ENCODE measurements at regions not wholly inside any gene's neighbourhood (a gene's known extent, or its start where the extent isn't known, plus 50 kb on each side); places are given as distances from the start of the nearest gene placed in this dataset.

DNA sequence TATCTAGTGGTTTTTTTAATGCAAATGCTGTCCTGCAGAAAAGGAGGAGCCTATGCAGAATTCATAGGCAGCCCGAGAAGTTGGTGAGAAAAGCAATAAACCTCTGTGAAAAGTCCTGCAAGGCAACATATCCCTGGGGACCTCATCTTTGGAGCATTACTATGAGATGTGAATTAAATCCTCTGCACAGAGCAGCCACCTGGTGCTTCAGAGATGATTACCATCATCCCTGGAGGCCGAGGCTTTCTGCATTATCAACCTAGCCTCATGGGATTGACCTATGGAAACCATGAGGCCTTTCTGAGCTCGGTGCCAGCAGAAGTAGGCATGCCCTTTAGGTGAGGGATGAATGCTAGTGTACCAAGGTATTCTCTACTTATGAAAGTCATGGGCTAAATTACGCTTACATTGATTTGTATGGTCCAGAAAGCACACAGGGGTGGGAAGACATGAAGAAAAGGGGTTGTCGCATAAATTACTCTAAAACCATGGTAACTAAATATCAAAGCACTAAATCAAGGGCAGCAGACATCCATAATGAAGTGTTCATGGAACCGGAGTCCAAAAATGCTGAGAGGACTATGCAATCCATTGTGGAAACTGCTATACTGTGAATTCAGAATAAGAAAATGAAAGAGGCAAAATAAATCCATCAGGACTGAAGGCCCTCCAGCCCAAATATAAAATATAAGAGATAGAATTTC, 623.5 kb upstream of the DDX18 start:
- no peak for DNase-seq (ENCODE audit: extremely low read depth, low read depth)
- TF ChIP-seq, protein P1, sequence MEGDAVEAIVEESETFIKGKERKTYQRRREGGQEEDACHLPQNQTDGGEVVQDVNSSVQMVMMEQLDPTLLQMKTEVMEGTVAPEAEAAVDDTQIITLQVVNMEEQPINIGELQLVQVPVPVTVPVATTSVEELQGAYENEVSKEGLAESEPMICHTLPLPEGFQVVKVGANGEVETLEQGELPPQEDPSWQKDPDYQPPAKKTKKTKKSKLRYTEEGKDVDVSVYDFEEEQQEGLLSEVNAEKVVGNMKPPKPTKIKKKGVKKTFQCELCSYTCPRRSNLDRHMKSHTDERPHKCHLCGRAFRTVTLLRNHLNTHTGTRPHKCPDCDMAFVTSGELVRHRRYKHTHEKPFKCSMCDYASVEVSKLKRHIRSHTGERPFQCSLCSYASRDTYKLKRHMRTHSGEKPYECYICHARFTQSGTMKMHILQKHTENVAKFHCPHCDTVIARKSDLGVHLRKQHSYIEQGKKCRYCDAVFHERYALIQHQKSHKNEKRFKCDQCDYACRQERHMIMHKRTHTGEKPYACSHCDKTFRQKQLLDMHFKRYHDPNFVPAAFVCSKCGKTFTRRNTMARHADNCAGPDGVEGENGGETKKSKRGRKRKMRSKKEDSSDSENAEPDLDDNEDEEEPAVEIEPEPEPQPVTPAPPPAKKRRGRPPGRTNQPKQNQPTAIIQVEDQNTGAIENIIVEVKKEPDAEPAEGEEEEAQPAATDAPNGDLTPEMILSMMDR (IDR thresholded peaks at IDR 0.05; ENCODE audit: low read depth, low read length, missing control alignments): no peak
- no peak overlapping the region for H3K4me3 ChIP-seq (replicated peaks; ENCODE audit: low read depth, low read length)

DNA sequence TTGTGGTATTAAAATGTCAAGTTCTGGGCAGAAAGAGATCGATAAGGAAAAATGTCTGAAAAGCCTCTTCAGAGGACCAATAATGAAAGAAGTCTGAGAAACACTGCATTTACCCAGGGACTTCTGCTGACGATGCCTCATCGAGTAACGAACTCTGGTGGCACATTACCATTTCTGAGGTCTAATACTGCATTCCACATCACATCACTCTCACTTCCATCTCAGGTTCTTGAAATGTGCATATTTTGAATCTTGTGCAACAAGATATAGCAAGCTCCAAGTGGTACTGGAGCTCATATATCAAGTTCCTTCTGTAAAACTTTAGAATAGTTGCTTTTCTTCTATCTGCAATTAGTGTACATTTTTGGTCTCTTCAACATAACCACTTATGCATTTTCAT, 619.1 kb upstream of the DDX18 start:
- H3K4me3 ChIP-seq (replicated peaks; ENCODE audit: low read depth, low read length): no peak overlapping the region
- TF ChIP-seq, protein P1 (IDR thresholded peaks at IDR 0.05; ENCODE audit: low read depth, low read length, missing control alignments): no peak
- no peak for DNase-seq (ENCODE audit: extremely low read depth, low read depth)

DNA sequence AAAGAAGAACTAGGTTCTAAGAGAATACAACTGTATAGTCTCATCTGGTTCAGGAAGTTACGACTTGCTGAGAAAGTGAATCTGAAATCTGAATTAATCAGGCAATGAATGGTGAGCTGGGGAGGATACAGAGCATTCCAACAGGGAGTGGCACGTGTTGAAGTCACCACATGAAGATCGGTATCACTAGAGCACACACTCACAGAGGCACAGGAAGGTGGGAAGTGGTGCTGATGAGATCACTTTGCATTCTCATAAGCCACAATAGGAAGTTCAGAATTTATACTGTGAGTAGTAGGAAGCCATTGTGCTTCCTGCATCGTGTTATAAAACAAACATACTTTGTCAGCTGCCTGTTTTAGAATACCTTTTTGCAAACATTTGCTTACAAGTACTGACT, 615.0 kb upstream of the DDX18 start:
- H3K4me3 ChIP-seq (replicated peaks; ENCODE audit: low read depth, low read length): no peak overlapping the region
- TF ChIP-seq, protein P1 (IDR thresholded peaks at IDR 0.05; ENCODE audit: low read depth, low read length, missing control alignments): no peak
- DNase-seq (ENCODE audit: extremely low read depth, low read depth): no peak

DNA sequence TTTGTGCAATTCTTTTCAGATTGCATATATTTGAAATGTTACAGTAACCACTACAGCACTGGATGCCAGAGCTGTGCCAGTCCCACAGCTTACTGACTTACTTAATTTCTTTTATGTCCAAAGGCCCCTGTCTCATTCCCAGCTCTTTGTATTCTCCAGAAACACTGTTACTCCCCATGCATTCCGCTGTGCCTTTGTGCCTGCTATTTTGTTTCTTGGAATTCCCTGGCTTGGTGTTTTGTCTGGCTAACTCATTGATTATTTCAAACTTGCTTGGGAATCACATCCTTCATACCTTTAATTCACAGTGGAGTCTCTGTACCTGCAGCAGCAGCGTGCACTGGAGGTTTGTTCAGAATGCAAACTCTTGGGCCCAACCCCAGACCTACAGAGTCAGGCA, 601.9 kb upstream of the DDX18 start:
- TF ChIP-seq, protein P1 (IDR thresholded peaks at IDR 0.05; ENCODE audit: low read depth, low read length, missing control alignments): no peak
- H3K4me3 ChIP-seq (replicated peaks; ENCODE audit: low read depth, low read length): no peak overlapping the region
- no peak for DNase-seq (ENCODE audit: extremely low read depth, low read depth)

DNA sequence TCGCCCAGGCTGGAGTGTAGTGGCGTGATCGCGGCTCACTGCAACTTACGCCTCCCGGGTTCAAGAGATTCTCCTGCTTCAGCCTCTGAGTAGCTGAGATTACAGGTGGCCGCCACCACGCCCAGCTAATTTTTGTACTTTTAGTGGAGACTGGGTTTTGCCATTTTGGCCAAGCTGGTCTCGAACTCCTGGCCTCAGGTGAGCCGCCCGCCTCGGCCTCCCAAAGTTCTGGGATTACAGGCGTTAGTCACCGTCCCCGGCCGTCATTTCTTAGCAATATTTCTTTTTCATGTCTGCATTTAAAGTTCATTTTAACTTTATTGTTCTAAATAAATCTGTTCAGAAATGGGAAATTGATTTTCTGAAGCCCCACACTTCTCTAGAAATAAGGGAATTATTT, 597.3 kb upstream of the DDX18 start:
- no peak for DNase-seq (ENCODE audit: extremely low read depth, low read depth)
- no peak overlapping the region for H3K4me3 ChIP-seq (replicated peaks; ENCODE audit: low read depth, low read length)
- TF ChIP-seq, protein P1 (IDR thresholded peaks at IDR 0.05; ENCODE audit: low read depth, low read length, missing control alignments): no peak

DNA sequence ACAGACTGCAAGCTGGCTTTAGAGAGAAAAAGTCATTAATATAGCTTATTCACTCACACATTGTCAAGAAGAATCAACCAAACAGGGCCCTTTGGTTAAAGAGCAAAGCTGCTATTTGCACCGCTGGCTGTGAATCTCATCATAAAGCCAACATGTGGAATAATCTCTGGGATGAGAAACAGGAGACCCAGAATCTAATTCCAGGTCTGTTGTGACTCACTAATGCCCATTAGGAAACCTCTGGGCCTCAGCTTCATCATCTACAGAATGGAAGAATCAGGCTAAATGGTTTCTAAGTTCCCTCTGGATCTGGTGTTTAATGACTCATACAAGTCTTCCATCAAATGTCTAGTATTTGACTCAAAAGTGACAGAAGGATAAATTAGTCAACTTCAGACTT, 591.7 kb upstream of the DDX18 start:
- TF ChIP-seq, protein P1 (IDR thresholded peaks at IDR 0.05; ENCODE audit: low read depth, low read length, missing control alignments): no peak
- no peak overlapping the region for H3K4me3 ChIP-seq (replicated peaks; ENCODE audit: low read depth, low read length)
- no peak for DNase-seq (ENCODE audit: extremely low read depth, low read depth)

DNA sequence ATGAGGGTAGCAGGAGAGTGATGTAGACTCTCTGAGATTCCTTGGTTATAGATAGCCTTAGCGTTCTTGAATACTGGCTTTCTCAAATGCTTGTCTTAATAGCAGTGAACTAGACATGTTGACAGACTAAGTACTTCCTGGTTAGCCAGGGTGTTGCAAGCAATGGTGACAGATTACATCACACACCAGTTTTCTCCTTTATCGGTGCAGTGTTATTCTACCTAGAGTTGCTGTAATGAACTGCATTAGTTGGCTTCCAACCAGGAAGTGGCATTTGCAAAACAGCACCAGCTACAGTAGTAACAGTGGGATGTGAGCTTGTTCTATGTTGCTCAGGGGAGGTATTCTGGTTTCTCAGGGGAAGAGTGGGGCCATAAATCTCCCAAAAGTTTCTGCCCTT, 582.2 kb upstream of the DDX18 start:
- no peak overlapping the region for H3K4me3 ChIP-seq (replicated peaks; ENCODE audit: low read depth, low read length)
- no peak for DNase-seq (ENCODE audit: extremely low read depth, low read depth)
- TF ChIP-seq, protein P1 (IDR thresholded peaks at IDR 0.05; ENCODE audit: low read depth, low read length, missing control alignments): no peak
